ENCODE measurements at regions not wholly inside any gene's neighbourhood (a gene's known extent, or its start where the extent isn't known, plus 50 kb on each side); places are given as distances from the start of the nearest gene placed in this dataset.

GRCh38 chr20:55605594-55605993 is 399.7 kb downstream of the CBLN4 start:
- DNase-seq (ENCODE audit: low spot score), result no peak

GRCh38 chr20:55597526-55597925 is 407.8 kb downstream of the CBLN4 start:
- DNase-seq (ENCODE audit: low spot score), result no peak

- DNase-seq (ENCODE audit: low spot score), result no peak
These were observed 408.9 kb downstream of the CBLN4 start for GRCh38 chr20:55596431-55596830.

GRCh38 chr20:55592866-55593265 is 412.5 kb downstream of the CBLN4 start:
- DNase-seq (ENCODE audit: low spot score), result no peak

- no peak for DNase-seq (ENCODE audit: low spot score)
These were observed 418.7 kb downstream of the CBLN4 start for GRCh38 chr20:55586610-55587009.

- DNase-seq (ENCODE audit: low spot score), result no peak
These were observed 420.4 kb downstream of the CBLN4 start for GRCh38 chr20:55584964-55585363.

- DNase-seq (ENCODE audit: low spot score), result no peak
These were observed 421.0 kb downstream of the CBLN4 start for GRCh38 chr20:55584307-55584706.

GRCh38 chr20:55583036-55583435 is 422.3 kb downstream of the CBLN4 start:
- no peak for DNase-seq (ENCODE audit: low spot score)

- no peak for DNase-seq (ENCODE audit: low spot score)
These were observed 422.8 kb downstream of the CBLN4 start for GRCh38 chr20:55582498-55582897.

GRCh38 chr20:55581519-55581918 is 423.8 kb downstream of the CBLN4 start:
- no peak for DNase-seq (ENCODE audit: low spot score)

GRCh38 chr20:55580475-55580874 is 424.8 kb downstream of the CBLN4 start:
- no peak for DNase-seq (ENCODE audit: low spot score)

- no peak for DNase-seq (ENCODE audit: low spot score)
These were observed 425.5 kb downstream of the CBLN4 start for GRCh38 chr20:55579802-55580201.

- DNase-seq (ENCODE audit: low spot score), result no peak
These were observed 428.3 kb downstream of the CBLN4 start for GRCh38 chr20:55576981-55577380.

- no peak for DNase-seq (ENCODE audit: low spot score)
These were observed 436.2 kb downstream of the CBLN4 start for GRCh38 chr20:55569084-55569483.

GRCh38 chr20:55567826-55568225 is 437.5 kb downstream of the CBLN4 start:
- DNase-seq (ENCODE audit: low spot score), result no peak

GRCh38 chr20:55565096-55565773 is 440.1 kb downstream of the CBLN4 start:
- DNase-seq (ENCODE audit: low spot score), result no peak

GRCh38 chr20:55561259-55561658 is 444.1 kb downstream of the CBLN4 start:
- no peak for DNase-seq (ENCODE audit: low spot score)

GRCh38 chr20:55557191-55557590 is 448.1 kb downstream of the CBLN4 start:
- no peak for DNase-seq (ENCODE audit: low spot score)

GRCh38 chr20:55555075-55555650 is 450.2 kb downstream of the CBLN4 start:
- no peak for DNase-seq (ENCODE audit: low spot score)

- no peak for DNase-seq (ENCODE audit: low spot score)
These were observed 460.7 kb downstream of the CBLN4 start for GRCh38 chr20:55544638-55545037.

- DNase-seq (ENCODE audit: low spot score), result no peak
These were observed 464.8 kb downstream of the CBLN4 start for GRCh38 chr20:55540486-55540885.

GRCh38 chr20:55540013-55540412 is 465.3 kb downstream of the CBLN4 start:
- no peak for DNase-seq (ENCODE audit: low spot score)

GRCh38 chr20:55538261-55538908 is 466.9 kb downstream of the CBLN4 start:
- no peak for DNase-seq (ENCODE audit: low spot score)
